ENCODE measurements at regions not wholly inside any gene's neighbourhood (a gene's known extent, or its start where the extent isn't known, plus 50 kb on each side); places are given as distances from the start of the nearest gene placed in this dataset.

- TF ChIP-seq ARNT (IDR thresholded peaks at IDR 0.05), result no peak
- no peak for TF ChIP-seq SP1 (IDR thresholded peaks at IDR 0.05)
- TF ChIP-seq TARDBP (IDR thresholded peaks at IDR 0.05), result no peak
- TF ChIP-seq BHLHE40 (IDR thresholded peaks at IDR 0.05; ENCODE audit: borderline replicate concordance), result no peak
- no peak for TF ChIP-seq FOXK2 (IDR thresholded peaks at IDR 0.05)
Observed at GRCh38 chr10:130877126-130877525, 434.4 kb downstream of the TCERG1L start.

Measured in HEK293T (cell line).